HCT116 (cell line): ENCODE measurements at regions not wholly inside any gene's neighbourhood (a gene's known extent, or its start where the extent isn't known, plus 50 kb on each side); places are given as distances from the start of the nearest gene placed in this dataset.

Experiments used
- EGR1 ChIP-seq: IDR thresholded peaks from 2 replicates; pipeline ENCODE4 v1.6.1; 2012; ENCODE audit warnings: low read depth
- EZH2 ChIP-seq: fragments of 200-600 bp; sonication (generic); IDR thresholded peaks from 2 replicates; pipeline ENCODE4 v1.6.1; 2017; ENCODE audit warnings: antibody characterized with exemption, mixed run types
- POLR2A ChIP-seq: IDR thresholded peaks from 2 replicates; pipeline ENCODE4 v1.7.0; 2011; ENCODE audit warnings: borderline replicate concordance; ENCODE audit not compliant: insufficient read depth, insufficient read length; ENCODE audit errors: extremely low read depth

DNA sequence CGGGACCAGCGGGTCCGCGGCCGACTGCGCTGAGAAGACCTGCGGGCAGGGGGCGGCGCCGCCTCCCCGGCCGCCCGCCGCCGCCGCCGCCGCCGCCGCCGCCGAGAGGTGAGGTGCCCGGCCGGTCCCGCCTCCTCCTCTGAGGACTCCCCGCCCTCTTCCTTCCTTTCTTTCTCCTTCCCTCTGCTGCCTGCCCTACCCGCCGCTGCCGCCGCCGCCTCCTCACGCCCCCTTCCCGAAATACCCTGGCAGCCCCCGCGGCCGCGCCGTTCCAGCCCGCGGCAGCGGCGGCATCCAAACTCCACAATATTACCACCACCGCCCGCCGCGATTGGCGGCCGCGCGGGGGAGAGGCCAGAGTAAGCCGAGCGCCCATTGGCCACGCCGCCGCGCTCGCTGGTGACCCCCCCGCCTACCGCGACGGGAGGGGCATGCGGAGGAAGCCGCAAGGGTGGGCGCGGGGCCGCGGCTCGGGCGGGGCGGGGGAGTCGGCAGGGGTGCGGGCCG is 61.8 kb upstream of the ANKRD28 start:
- TF ChIP-seq EGR1 (peak; percentile 67), EZH2 (no peak), POLR2A (no peak)
